ENCODE measurements at regions not wholly inside any gene's neighbourhood (a gene's known extent, or its start where the extent isn't known, plus 50 kb on each side); places are given as distances from the start of the nearest gene placed in this dataset.

GRCh38 chr12:107362960-107363359 is 269.6 kb upstream of the CRY1 start:
- WGBS, 2 experiments (ENCODE audit: extremely low coverage in 1 of 2, insufficient coverage in 1 of 2, insufficient read length in 1 of 2, insufficient replicate concordance in 2 of 2, low coverage in 1 of 2, low lambda C conversion rate in 2 of 2, missing lambda C conversion rate in 1 of 2): 90% methylated on average over 5 of the region's 5 CpGs; no CpG with 5 or more reads in 1 of the 2 experiments
- Histone ChIP-seq H2BK5ac (ENCODE audit: low read depth, low read length) (no peak overlapping the region), H4K8ac (ENCODE audit: extremely low read depth, insufficient read depth, low read length) (no peak overlapping the region), H3K9me3 (ENCODE audit: insufficient read depth in 2 of 2, low read depth in 1 of 2, low read length in 1 of 2) (no peaks in the 10 kb centered on the region), H3K79me1 (ENCODE audit: low read depth, low read length) (no peaks in the 10 kb centered on the region), H2BK12ac (ENCODE audit: low read depth, low read length) (no peak overlapping the region), H3K14ac (ENCODE audit: insufficient read length) (no peak overlapping the region), H2AK5ac (ENCODE audit: low read depth, low read length) (no peak overlapping the region), H3K4me1 (replicated peaks in 1 of 4; ENCODE audit: control insufficient read depth in 3 of 4, insufficient read depth in 4 of 4, low read length in 3 of 4) (no peaks in the 10 kb centered on the region), H2AFZ (ENCODE audit: low read length) (no peak overlapping the region), H3K18ac (ENCODE audit: extremely low read depth, low read length) (no peak overlapping the region), H3K4ac (replicated peaks; ENCODE audit: insufficient read length, low read depth, low read length) (no peak overlapping the region), H3K79me2 (ENCODE audit: control insufficient read depth in 1 of 2, insufficient read depth in 2 of 2, low read length in 2 of 2) (no peaks in the 10 kb centered on the region), H2BK120ac (replicated peaks; ENCODE audit: low read depth, low read length) (no peak overlapping the region), H4K91ac (replicated peaks; ENCODE audit: insufficient read length, low read length) (no peak overlapping the region), H3K56ac (replicated peaks; ENCODE audit: insufficient read length, low read depth, low read length) (no peak overlapping the region), H3K23me2 (ENCODE audit: low read depth, low read length) (no peaks in the 10 kb centered on the region; the same call in 1 of the 2 replicates), H3K9ac (replicated peaks in 1 of 4; ENCODE audit: extremely low read depth in 1 of 4, low read depth in 3 of 4, low read length in 3 of 4) (no peak overlapping the region), H4K5ac (ENCODE audit: insufficient read length, low read depth, low read length) (no peak overlapping the region), H3K27ac (ENCODE audit: low read depth, low read length) (no peak overlapping the region), H2BK15ac (ENCODE audit: low read length) (no peak overlapping the region), H3K23ac (ENCODE audit: insufficient read length) (no peak overlapping the region), H3K27me3 (replicated peaks in 1 of 4; ENCODE audit: control insufficient read depth in 3 of 4, extremely low read depth in 1 of 4, insufficient read depth in 3 of 4, low read length in 3 of 4) (no peaks in the 10 kb centered on the region), H4K20me1 (replicated peaks in 1 of 2; ENCODE audit: control insufficient read depth in 1 of 2, insufficient read depth in 2 of 2, low read length in 2 of 2) (peaks cover 0 to 2% of the 10 kb centered on the region in 2 experiments), H3K4me2 (ENCODE audit: insufficient read depth in 1 of 2, low read depth in 2 of 2, low read length in 2 of 2) (no peak overlapping the region), H2BK20ac (ENCODE audit: low read length) (no peak overlapping the region), H3K36me3 (ENCODE audit: control insufficient read depth in 2 of 4, insufficient read depth in 4 of 4, low read length in 3 of 4) (no peaks in the 10 kb centered on the region), H3K4me3 (ENCODE audit: extremely low read depth in 1 of 4, insufficient read depth in 2 of 4, low read depth in 3 of 4, low read length in 4 of 4) (no peak overlapping the region)
- CTCF ChIA-PET (ENCODE audit: partially characterized antibody): interaction anchor here (0.8 to 2.1 kb wide), 4 partner anchors 14 to 258 kb away, joined by 3 to 6 read pairs (median 5); no protein-coding TSS in a partner anchor
- FAIRE-seq (no peak), DNase-seq (ENCODE audit: low read depth in 1 of 2, low spot score in 2 of 2) (no peak)
- POLR2A ChIA-PET (ENCODE audit: partially characterized antibody): interaction anchor here (0.7 kb wide), 1 partner anchor 61 kb away, joined by 3 read pairs; no protein-coding TSS in a partner anchor
- TF ChIP-seq E2F6 (IDR thresholded peaks at IDR 0.05): no peak
- TF ChIP-seq SUZ12 (IDR thresholded peaks at IDR 0.05; ENCODE audit: low read length): no peak
- no peak for TF ChIP-seq EP300 (IDR thresholded peaks at IDR 0.05; ENCODE audit: borderline replicate concordance in 1 of 2, low read depth in 2 of 2, low read length in 2 of 2)
- no peak for TF ChIP-seq TBP (IDR thresholded peaks at IDR 0.05; ENCODE audit: low read depth, low read length)
- no peak for TF ChIP-seq SIRT6 (IDR thresholded peaks at IDR 0.05; ENCODE audit: low read length)
- no peak for TF ChIP-seq HDAC2 (IDR thresholded peaks at IDR 0.05; ENCODE audit: borderline replicate concordance in 1 of 2, low read depth in 2 of 2, low read length in 2 of 2)

Data from H1 (cell line).